ENCODE measurements at regions not wholly inside any gene's neighbourhood (a gene's known extent, or its start where the extent isn't known, plus 50 kb on each side); places are given as distances from the start of the nearest gene placed in this dataset.
"Not testable (repeated sequence)": the region's sequence is repeated elsewhere in the genome, so short reads cannot be mapped to it uniquely, and the experiment has no call there.

DNA sequence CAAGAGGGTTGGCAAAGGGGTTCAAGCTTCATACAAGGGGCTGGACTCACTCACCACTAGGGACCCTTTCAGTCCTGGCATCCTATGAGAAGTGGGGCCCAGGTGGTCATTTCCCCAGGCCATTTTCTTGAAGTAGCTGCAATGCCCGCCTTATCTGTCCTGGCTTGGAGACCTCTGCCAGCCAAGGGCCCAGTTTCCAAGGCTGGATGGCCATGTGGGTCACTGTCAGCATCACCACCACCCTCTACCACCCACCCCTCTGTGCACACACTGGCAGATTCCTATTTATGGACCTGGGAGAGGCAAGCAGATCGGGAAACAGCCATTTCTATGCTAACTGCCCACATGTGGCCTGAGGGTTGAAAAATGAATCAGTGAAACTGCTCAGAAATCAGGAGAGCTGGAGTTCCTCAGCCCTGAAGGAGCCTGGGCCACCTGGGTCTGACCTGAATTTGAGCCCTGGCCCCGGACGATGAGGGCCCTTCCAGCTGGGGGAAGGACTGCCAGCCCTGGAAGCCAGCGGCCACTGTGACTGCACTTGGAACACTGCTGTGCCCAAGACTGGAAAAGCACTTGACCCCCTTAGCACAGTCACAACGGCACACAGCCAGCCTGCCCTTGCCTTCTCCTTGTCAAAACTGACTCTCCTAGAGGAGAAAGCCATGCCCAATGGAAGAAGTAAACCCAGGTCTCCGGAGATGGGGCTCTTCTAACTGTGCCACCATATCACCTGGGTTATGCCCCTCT lies 442.2 kb downstream of the BUD13 start:
- no peak for DNase-seq

DNA sequence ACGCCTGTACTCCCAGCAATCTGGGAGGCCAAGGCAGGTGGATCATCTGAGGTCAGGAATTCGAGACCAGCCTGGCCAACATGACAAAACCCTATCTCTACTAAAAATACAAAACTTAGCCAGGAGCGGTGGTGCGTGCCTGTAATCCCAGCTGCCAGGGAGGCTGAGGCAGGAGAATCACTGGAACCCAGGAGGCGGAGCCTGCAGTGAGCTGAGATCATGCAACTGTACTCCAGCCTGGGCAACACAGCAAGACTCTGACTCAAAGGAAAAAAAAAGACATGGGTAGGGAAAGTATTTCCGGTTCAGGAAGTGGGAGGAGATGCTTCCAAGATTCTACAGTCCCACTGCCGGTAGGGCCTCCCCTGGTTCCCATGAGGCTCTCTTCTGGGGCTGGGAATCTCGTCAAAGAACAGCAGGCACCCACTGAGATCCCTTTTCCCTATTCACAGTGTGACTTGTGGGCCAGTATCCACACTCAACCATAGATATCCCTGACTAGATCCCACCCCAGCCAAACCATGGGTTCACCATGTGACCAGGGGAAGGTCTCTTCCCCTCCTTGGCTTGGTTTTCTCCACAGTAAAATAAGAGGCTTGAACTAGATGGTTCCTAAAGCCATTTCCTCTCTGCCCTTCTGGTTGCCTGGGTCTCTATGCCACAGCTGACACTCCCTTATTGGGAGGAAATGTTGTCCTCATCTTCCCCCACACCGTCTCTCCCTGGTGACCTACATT lies 443.3 kb downstream of the BUD13 start:
- no peak for DNase-seq

DNA sequence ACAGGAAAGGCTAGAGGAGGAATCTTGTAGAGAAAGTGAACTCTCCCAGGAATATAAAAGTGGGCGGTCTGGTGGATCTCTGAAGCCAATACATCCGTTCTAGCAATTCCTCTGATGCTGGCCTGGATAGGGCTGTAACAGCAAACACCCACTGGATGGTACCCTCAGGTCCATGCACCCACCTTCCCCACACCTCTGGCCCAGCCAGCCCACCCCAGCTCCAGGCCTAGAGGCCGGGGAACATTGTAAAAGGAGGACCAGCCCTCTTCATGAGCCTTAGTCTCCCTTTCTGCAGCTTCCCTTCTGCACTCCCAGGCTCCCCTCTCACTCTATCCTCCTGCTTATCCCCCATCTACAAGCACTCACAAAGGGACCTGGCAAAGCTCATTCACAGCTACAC lies 443.9 kb downstream of the BUD13 start:
- DNase-seq = no peak

DNA sequence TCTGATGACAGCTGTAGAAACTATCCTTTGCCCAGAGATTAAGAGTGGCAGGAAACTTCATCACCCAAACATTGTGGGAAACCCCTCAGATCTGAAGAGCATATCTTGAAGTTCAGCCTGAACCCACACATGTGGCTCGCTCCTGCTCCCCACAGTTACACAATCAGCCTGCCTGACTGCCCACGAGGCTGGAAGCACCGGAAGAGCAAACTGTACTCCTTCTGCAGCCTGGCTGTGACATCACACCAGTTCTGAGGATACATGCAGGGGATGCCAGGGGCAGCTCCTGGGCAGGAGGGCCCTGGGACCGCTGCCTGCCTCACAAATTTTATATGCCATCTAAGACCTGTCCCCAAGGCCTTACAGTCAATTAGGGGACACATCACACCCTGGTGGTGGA lies 444.4 kb downstream of the BUD13 start:
- peak in 2 of 4 experiments; percentile 4 to 15 for DNase-seq

DNA sequence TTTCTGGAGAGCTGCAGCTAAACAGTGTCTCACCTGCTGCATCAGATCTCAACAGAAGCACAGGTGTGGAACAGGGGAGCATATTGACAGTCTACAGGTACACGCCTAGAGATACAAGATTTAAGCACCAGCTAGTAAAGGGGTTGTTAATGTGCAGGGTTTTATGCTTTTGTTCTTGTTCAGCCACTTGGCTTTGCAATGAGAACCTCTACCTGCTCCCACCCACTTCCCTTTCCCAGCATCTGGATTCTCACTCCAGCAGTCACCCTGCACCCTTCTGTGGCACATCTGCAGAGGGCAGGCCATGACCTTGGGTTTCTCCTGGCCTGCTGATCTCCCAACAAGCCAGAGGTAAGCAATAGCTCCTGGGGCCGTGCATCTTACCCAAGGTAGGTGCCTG lies 446.6 kb downstream of the BUD13 start:
- DNase-seq = no peak

DNA sequence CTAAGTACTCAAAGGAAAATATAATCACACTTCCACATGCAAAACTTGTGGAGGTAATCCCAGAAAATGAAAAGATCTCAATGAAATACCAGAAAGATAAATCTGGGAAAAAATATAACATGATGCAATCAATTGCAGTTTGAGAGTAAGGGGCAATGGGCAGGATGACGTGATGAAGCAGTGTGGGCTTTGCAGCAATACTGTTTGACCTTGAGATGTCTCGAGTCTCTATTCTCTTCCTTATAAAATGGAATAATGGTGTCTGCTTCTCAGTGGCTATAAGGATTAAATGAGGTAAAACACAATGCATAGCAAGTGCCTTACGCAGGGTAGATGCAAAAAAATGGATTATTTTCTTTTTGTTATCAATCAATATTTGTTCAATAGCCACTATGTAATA lies 447.5 kb downstream of the BUD13 start:
- DNase-seq = no peak

DNA sequence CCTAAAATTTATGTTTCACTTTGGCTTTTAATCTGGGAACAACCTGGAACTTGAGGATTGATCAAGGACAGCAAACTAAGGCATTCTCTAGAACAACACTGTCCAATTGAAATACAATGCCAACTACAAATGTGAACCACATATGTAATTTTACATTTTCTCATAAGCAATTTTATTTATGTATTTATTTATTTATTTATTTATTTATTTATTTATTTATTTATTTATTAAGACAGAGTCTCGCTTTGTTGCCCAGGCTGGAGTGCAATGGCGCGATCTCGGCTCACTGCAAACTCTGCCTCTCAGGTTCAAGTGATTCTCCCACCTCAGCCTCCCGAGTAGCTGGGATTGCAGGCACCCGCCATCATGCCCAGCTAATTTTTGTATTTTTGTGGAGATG lies 448.7 kb downstream of the BUD13 start:
- DNase-seq = not testable (repeated sequence)

DNA sequence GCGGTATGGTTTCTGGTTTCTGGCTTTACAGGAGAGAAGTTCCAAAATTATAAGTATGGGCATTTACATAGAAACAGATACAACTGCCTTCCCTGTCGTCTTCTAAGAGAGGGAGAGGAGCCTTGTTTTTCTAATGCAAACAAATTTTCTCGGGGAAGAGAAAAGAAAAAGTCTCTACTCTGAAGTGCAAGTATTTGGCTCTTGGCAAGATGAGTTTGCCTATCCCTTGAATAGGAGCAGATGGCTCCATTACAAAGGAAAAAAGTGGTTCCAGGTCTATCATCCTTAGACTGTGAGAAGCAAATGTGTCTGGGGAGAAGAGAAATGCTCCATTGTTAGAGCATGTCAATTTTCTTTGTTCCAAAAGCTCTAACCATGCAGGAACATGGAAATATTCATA lies 455.6 kb downstream of the BUD13 start:
- DNase-seq = no peak

DNA sequence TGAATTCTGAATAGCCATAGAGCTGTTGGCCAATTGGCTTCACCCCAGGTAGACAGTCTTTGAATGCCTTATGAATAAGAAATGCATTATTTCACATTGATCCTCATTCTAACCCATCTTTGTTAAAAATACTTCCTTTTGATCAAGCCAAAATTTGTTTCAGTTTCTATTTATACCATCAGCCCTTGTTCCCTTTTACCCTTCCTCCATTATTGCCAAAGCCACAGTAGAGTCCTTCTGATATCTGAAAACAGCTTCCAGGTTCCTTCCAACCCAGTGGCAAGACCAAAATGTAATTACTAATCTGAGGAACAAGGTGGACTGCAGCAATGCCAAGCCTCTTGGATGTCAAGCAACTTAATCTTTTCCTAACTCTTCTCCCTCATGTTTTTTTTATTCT lies 458.8 kb downstream of the BUD13 start:
- DNase-seq = peak; percentile 2 to 41 (median 24)

DNA sequence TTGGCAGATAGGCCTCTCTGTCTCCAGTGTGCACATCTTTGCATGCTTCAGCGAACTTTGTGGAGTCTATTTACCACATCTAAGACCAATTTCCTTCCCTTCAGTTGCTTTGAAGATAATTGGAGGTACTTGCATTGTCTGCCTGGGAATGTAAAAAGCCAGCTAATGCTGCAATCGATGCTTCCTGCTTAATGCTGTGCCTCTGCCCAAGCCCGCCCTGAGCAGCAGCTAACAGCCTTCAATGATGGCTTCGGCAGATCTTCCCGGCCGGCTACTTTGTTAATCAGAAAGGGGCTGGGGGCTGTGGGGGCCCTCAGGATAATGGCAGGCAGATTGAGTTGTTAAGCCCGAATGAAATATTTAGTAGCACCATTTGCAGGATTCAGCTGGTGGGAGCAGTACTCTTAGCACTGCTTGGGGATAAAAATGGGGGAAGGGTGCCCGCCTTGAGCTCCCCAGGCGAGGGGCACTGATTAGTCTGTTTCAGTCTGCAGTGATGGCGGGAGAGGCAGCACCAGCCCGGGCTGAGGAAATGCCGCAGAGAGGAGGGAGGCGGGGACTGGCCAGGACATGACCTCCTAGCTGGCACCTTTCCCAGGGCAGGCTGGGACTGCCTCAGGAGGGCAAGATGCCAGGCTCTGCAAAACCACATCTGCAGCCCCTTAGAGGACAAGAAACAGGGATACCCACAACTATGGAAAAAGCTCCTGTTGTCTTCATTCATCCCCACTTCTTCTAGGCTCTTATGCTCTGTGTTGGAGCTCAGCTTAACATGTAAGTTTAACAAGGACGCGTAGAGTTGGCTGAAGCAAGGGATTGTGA lies 460.0 kb downstream of the BUD13 start:
- DNase-seq = peak; percentile 9 to 64 (median 48)

DNA sequence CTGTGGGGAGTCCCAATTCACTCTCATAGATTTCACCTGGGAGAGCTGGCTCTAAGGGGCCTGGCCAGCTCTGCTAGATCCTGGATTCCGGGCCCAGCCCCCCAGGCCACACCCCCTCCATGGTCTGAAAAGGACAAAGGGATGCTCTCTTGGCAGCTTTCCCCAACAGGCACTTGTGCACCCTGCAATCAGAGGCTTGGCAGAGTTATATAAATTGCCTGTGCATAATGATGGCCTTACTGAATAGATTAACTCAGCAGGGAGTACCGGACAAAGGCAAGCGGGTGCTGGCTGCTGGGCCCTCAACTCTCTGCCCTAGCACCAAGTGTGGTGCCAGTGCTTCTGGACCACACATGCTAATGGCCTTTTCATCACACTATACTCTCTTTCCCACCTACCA lies 461.6 kb downstream of the BUD13 start:
- DNase-seq = no peak

DNA sequence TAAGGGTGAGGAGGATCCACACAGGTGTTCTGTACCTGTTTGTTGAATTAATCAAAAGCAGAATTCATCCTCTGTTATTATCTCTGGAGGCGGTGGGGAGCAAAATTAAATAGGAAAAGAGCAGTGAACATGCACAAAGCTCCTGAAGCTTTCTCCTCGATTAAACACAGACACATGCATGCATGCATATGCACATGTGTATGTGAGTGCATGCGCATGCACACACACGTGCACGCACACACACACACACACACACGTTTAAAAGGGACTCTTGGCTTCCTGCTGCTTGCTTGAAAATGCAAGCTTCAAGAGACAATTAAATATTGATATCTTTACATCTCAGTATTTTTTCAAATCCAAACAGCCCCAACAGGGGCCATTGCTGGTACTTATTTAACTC lies 462.1 kb downstream of the BUD13 start:
- DNase-seq = no peak

DNA sequence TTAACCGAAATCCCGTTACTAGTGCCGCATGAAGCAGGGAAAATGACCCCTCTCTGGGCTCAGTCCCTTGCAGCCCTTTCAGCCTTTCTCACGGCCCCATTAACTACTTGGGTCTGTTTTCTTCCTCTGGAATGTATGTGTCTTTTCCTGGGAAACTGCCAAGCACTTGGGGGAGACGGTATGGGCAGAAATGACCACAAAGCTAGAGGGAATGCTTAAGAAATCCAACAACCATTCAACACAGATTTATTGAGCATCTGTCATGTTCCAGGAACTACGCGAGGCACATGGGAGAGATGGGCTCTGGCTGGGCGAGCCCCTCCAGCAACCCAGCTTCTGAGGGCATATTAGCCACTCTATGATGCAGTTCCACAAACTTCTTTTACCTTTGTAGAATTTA lies 462.6 kb downstream of the BUD13 start:
- no peak for DNase-seq

DNA sequence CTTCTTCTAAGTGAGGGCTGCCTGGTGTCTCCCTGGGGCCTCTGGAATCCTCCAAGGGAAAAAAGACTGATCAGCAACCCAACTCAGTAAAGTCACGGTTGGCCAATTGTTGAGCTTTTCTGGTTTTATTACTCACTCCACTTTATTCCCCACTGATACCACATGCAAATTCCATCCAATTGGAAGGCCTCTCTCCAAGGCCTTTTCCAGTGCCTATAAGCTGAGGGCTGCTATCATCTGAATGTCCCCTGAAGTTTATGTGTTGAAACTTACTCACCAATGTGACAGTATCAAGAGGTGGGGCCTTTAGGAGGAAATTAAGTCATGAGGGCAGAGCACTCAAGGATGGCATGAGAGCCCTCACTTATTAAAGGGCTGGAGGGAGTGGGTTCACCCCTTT lies 463.3 kb downstream of the BUD13 start:
- no peak for DNase-seq

DNA sequence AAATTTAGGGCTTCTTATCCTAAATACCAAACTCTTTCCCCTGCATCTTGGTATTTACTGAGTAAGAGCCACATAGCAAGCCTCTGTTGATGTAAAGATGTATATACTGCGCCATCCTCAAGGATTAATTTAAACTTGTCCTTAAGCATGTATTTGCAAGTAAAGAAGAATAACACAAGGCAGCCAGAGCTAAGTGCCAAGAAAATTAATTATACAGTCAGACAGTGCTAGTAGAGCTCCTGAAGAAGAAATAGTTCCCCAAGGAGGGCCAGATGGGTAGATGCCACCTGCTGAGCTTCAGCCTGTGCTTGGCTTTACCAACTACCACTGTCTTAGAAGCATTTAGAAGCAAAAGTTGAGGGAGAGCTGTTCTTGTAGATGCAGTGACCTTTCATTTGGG lies 470.0 kb downstream of the BUD13 start:
- no peak for DNase-seq

DNA sequence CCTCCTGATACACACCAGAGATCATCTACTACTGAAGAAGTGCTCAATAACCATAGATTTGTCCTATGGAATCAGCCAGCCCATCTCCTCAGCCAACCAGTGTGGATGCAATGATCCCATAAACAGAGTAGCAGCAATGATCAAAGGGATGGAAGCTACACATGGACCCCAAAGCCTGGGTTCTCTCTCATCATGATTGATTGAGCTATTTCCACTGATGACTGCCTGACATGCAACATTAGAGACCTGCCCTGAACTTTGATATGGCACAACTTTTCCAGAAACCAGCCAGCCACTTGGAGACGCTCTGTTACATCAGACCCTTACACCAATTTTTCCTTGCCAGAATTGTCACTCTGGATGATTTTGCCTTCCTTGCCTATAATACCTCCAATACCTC lies 471.6 kb downstream of the BUD13 start:
- DNase-seq = no peak

DNA sequence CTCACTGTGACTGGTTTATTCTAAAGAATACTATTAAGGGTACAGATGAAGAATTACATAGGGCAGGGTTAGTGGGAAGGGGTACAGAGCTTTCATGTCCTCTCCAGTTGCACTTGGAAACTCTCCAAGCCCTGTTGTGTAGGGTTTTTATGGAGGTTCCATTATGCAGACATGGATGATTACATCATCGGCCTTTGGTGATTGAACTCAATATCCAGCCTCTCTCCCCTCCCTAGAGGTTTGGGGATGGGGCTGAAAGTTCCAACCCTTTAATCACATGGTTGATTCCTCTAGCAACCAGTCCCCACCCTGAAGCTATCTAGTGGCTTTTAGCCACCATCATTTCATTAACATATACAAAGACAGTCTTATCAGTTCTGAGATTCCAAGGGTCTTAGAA lies 472.6 kb downstream of the BUD13 start:
- no peak for DNase-seq

DNA sequence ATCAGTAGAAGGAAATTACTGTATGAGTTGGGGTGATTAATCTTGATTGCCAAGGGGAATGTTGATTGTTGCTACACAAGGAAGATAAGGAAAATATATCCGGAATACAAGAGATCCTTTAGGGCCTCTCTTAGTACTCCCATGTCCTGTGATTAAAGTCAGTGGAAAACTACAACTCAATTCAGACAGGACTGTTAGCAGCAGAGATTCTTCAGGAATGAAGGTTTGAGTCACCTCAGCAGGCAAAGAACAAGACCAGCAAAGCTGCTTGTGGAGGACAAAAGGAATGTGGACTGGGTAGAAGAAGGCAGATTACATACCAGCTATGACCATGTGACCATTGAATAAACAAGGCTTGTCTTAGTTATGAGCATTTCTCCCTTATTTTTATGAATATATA lies 478.2 kb downstream of the BUD13 start:
- no peak for DNase-seq

DNA sequence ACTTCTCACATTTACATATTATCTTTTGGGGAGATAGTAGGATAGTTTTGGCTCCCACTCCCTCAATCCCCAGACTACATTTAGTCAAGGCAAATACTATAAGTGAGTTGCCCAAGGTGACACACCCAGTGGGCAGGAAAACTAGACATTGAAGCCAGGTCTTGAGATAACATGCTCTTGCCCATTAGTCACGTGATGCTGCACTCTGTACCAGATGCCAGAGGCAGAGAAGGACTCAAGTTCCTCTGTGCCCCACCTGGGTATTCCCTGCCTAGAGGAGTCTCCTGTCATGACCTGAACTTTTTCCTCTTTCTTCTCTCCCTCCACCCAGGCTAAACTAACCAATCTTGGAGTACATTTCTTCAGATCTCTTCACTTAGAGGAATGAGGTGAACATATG lies 484.9 kb downstream of the BUD13 start:
- DNase-seq = no peak

DNA sequence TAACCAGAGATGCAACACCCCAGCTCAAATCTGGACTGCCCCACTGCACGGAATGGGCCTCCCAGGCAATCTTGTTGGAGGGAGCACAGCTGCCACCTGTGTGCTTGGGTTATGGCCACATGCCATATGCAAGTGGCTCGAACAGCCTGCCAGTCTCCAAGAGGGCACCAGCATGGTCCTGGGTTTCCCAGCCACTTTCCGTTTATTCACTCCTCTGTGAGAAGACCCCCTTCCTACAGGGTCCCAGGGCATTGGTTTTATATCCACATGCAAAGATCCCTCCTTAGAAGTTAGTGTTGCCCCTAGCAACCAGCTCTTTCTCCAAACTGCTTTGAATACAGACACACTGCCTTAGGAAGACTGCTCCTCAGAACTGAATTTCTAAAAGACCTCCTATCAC lies 487.8 kb downstream of the BUD13 start:
- no peak for DNase-seq

DNA sequence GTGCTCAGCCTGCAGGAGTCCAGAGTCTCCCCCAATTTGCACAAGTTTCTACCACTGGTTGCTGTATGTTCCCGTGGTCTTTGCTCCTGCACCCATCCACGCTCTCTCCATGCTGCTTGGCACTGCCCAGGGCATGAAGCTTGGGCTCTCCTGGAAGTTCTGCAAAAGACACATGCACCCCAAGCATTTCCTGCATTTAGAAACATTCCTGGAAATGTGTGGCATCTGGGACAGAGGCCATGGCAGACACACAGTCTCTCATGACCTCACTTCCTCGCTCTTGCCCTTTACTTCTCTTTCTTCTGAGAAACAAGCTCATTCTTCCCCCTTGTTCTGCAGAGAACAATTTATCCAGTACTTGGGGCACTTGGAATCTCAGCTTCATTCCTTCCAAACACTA lies 489.5 kb downstream of the BUD13 start:
- peak in 2 of 4 experiments; percentile 6 to 8 for DNase-seq

DNA sequence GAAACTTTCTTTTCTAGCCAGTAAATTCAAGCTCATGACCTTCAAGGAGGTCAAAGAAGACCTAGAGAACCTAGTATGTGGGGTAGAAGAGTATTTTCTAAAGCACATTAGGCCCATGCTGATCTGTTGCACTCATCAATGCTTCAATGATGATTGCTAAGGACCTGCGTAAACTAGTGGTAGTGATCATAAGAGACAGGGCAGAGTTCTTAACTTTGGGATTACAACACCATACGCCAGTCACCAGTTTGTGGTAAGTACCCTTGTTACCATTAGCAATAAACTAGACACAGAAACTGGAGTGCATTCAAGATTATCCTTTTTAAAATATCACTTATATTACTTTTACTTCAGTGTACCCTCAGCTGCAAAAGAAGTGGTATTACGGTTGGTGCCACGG lies 490.3 kb downstream of the BUD13 start:
- no peak for DNase-seq

All from suppressor macrophage (primary cell).